ENCODE measurements at regions not wholly inside any gene's neighbourhood (a gene's known extent, or its start where the extent isn't known, plus 50 kb on each side); places are given as distances from the start of the nearest gene placed in this dataset.

DNA sequence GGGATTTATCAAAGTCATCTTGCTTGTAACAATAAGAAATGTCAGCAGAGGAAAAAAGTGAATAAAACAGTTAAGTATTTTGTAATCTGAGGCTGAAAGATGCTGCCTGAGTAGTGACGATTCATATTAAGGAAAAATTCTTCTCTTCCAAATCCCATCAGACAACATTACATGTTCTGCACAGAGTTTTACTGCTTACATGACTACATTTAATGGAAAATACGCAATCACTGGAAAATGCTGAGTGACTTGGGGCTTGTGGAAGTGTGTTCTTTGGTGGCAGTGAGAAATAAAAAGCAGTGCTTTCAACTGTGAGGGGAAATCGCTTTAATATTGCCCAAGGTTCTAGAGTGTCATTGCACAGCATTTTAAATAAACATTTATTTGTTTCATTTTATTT lies 1025.2 kb upstream of the GOT2 start:
- H3K36me3 ChIP-seq (ENCODE audit: insufficient read depth, low read length) = no peaks in the 10 kb centered on the region
- no peaks in the 10 kb centered on the region for H3K9me3 ChIP-seq (ENCODE audit: low read length)
- H3K4me3 ChIP-seq (ENCODE audit: low read length) = no peak overlapping the region
- no peaks in the 10 kb centered on the region for H3F3A ChIP-seq (ENCODE audit: insufficient read depth, low read length, poor library complexity, severe bottlenecking)
- H4K20me1 ChIP-seq (ENCODE audit: insufficient read depth) = no peaks in the 10 kb centered on the region
- H3K9me2 ChIP-seq (ENCODE audit: insufficient read depth, low read length) = no peaks in the 10 kb centered on the region
- H3K4me2 ChIP-seq (ENCODE audit: low read length) = no peak overlapping the region
- TF ChIP-seq POLR2AphosphoS5 (IDR thresholded peaks at IDR 0.05) = no peak
- no peak for TF ChIP-seq RAD21 (conservative IDR thresholded peaks at IDR 0.05)
- no peak for TF ChIP-seq SMC3 (conservative IDR thresholded peaks at IDR 0.05; ENCODE audit: poor library complexity)
- TF ChIP-seq, protein P1, sequence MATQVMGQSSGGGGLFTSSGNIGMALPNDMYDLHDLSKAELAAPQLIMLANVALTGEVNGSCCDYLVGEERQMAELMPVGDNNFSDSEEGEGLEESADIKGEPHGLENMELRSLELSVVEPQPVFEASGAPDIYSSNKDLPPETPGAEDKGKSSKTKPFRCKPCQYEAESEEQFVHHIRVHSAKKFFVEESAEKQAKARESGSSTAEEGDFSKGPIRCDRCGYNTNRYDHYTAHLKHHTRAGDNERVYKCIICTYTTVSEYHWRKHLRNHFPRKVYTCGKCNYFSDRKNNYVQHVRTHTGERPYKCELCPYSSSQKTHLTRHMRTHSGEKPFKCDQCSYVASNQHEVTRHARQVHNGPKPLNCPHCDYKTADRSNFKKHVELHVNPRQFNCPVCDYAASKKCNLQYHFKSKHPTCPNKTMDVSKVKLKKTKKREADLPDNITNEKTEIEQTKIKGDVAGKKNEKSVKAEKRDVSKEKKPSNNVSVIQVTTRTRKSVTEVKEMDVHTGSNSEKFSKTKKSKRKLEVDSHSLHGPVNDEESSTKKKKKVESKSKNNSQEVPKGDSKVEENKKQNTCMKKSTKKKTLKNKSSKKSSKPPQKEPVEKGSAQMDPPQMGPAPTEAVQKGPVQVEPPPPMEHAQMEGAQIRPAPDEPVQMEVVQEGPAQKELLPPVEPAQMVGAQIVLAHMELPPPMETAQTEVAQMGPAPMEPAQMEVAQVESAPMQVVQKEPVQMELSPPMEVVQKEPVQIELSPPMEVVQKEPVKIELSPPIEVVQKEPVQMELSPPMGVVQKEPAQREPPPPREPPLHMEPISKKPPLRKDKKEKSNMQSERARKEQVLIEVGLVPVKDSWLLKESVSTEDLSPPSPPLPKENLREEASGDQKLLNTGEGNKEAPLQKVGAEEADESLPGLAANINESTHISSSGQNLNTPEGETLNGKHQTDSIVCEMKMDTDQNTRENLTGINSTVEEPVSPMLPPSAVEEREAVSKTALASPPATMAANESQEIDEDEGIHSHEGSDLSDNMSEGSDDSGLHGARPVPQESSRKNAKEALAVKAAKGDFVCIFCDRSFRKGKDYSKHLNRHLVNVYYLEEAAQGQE (IDR thresholded peaks at IDR 0.05; ENCODE audit: borderline replicate concordance) = no peak
- no peak for TF ChIP-seq TAF1 (IDR thresholded peaks at IDR 0.05; ENCODE audit: low read depth)
- no peak for TF ChIP-seq EP300 (conservative IDR thresholded peaks at IDR 0.05; ENCODE audit: poor library complexity, severe bottlenecking)
- TF ChIP-seq MXI1 (conservative IDR thresholded peaks at IDR 0.05; ENCODE audit: poor library complexity, severe bottlenecking) = no peak
- no peak for TF ChIP-seq EZH2 (IDR thresholded peaks at IDR 0.05; ENCODE audit: borderline replicate concordance, insufficient read depth, low read length, poor library complexity, severe bottlenecking)
- TF ChIP-seq, protein P2, sequence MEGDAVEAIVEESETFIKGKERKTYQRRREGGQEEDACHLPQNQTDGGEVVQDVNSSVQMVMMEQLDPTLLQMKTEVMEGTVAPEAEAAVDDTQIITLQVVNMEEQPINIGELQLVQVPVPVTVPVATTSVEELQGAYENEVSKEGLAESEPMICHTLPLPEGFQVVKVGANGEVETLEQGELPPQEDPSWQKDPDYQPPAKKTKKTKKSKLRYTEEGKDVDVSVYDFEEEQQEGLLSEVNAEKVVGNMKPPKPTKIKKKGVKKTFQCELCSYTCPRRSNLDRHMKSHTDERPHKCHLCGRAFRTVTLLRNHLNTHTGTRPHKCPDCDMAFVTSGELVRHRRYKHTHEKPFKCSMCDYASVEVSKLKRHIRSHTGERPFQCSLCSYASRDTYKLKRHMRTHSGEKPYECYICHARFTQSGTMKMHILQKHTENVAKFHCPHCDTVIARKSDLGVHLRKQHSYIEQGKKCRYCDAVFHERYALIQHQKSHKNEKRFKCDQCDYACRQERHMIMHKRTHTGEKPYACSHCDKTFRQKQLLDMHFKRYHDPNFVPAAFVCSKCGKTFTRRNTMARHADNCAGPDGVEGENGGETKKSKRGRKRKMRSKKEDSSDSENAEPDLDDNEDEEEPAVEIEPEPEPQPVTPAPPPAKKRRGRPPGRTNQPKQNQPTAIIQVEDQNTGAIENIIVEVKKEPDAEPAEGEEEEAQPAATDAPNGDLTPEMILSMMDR (IDR thresholded peaks at IDR 0.05; ENCODE audit: poor library complexity, severe bottlenecking) = no peak
- no peaks in the 10 kb centered on the region for H3K79me2 ChIP-seq (replicated peaks; ENCODE audit: insufficient read depth, low read length)
- no peaks in the 10 kb centered on the region for H3K27me3 ChIP-seq (ENCODE audit: insufficient read depth, low read depth, low read length)
- no peak overlapping the region for H3K27ac ChIP-seq (ENCODE audit: low read length)
- no peak overlapping the region for H2AFZ ChIP-seq (ENCODE audit: low read depth, low read length)
- no peak overlapping the region for H3K9ac ChIP-seq (ENCODE audit: low read length)

DNA sequence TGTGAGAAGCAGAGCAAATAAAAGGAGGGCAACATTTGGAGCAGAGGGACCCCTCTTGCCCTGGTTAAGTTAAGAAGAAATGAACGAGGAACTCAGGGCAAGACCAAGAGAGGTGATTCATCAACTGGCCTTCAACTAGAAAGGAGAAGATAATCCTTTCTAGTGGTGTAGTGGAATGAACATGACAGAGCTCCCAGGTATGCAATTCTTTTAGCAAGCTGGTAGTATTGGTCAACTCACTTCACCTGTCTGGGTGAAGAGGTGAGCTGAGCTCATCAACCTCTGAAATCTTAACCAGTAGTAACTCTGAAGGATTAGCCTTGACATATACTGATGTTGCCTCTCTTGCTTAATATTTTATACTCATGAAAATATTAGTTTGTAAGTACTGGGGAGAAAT lies 1024.7 kb upstream of the GOT2 start:
- no peaks in the 10 kb centered on the region for H3K9me2 ChIP-seq (ENCODE audit: insufficient read depth, low read length)
- no peak overlapping the region for H3K27ac ChIP-seq (ENCODE audit: low read length)
- no peak for TF ChIP-seq TAF1 (IDR thresholded peaks at IDR 0.05; ENCODE audit: low read depth)
- no peaks in the 10 kb centered on the region for H4K20me1 ChIP-seq (ENCODE audit: insufficient read depth)
- H2AFZ ChIP-seq (ENCODE audit: low read depth, low read length) = no peak overlapping the region
- H3K79me2 ChIP-seq (replicated peaks; ENCODE audit: insufficient read depth, low read length) = no peaks in the 10 kb centered on the region
- no peaks in the 10 kb centered on the region for H3K9me3 ChIP-seq (ENCODE audit: low read length)
- H3K9ac ChIP-seq (ENCODE audit: low read length) = no peak overlapping the region
- no peaks in the 10 kb centered on the region for H3F3A ChIP-seq (ENCODE audit: insufficient read depth, low read length, poor library complexity, severe bottlenecking)
- H3K36me3 ChIP-seq (ENCODE audit: insufficient read depth, low read length) = no peaks in the 10 kb centered on the region
- H3K4me3 ChIP-seq (ENCODE audit: low read length) = no peak overlapping the region
- H3K4me2 ChIP-seq (ENCODE audit: low read length) = no peak overlapping the region
- H3K27me3 ChIP-seq (ENCODE audit: insufficient read depth, low read depth, low read length) = no peaks in the 10 kb centered on the region

DNA sequence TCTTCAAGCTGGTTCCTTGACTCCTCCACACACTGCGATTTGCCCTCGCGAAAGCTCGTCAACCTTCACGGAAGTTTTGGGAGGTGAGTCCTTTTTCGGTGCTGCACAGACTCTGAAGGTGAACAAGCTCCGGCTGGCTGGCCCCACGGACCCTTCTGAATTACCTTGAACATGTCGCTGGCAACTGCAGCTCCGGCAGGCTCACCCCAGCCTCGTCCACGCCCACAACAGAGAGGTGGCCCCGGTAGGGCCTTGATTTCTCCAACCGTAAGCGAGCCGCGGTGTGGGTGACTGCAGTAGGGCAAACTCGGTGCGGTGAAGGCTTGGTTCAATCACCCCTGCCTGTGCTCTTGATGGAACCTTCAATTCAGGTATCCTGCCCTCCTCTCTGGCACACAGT lies 1020.7 kb upstream of the GOT2 start:
- no peak overlapping the region for H3K4me3 ChIP-seq (ENCODE audit: low read length)
- no peaks in the 10 kb centered on the region for H3K79me2 ChIP-seq (replicated peaks; ENCODE audit: insufficient read depth, low read length)
- no peaks in the 10 kb centered on the region for H3K9me3 ChIP-seq (ENCODE audit: low read length)
- H3K9ac ChIP-seq (ENCODE audit: low read length) = no peak overlapping the region
- H3K4me2 ChIP-seq (ENCODE audit: low read length) = no peak overlapping the region
- no peaks in the 10 kb centered on the region for H3K9me2 ChIP-seq (ENCODE audit: insufficient read depth, low read length)
- H4K20me1 ChIP-seq (ENCODE audit: insufficient read depth) = no peaks in the 10 kb centered on the region
- no peak overlapping the region for H3K27ac ChIP-seq (ENCODE audit: low read length)
- no peaks in the 10 kb centered on the region for H3F3A ChIP-seq (ENCODE audit: insufficient read depth, low read length, poor library complexity, severe bottlenecking)
- TF ChIP-seq EP300 (conservative IDR thresholded peaks at IDR 0.05; ENCODE audit: poor library complexity, severe bottlenecking) = no peak
- no peak for TF ChIP-seq POLR2AphosphoS5 (IDR thresholded peaks at IDR 0.05)
- no peak for TF ChIP-seq MXI1 (conservative IDR thresholded peaks at IDR 0.05; ENCODE audit: poor library complexity, severe bottlenecking)
- no peak for TF ChIP-seq TAF1 (IDR thresholded peaks at IDR 0.05; ENCODE audit: low read depth)
- no peak for TF ChIP-seq SMC3 (conservative IDR thresholded peaks at IDR 0.05; ENCODE audit: poor library complexity)
- TF ChIP-seq RAD21 (conservative IDR thresholded peaks at IDR 0.05) = no peak
- TF ChIP-seq, protein P1 (IDR thresholded peaks at IDR 0.05; ENCODE audit: borderline replicate concordance) = no peak
- TF ChIP-seq, protein P2 (IDR thresholded peaks at IDR 0.05; ENCODE audit: poor library complexity, severe bottlenecking) = no peak
- TF ChIP-seq EZH2 (IDR thresholded peaks at IDR 0.05; ENCODE audit: borderline replicate concordance, insufficient read depth, low read length, poor library complexity, severe bottlenecking) = no peak
- no peaks in the 10 kb centered on the region for H3K27me3 ChIP-seq (ENCODE audit: insufficient read depth, low read depth, low read length)
- no peak overlapping the region for H2AFZ ChIP-seq (ENCODE audit: low read depth, low read length)
- H3K36me3 ChIP-seq (ENCODE audit: insufficient read depth, low read length) = no peaks in the 10 kb centered on the region

Data from neural cell (in vitro differentiated cells).